ENCODE measurements at regions not wholly inside any gene's neighbourhood (a gene's known extent, or its start where the extent isn't known, plus 50 kb on each side); places are given as distances from the start of the nearest gene placed in this dataset.

- no peaks in the 10 kb centered on the region for H3K79me2 ChIP-seq (replicated peaks; ENCODE audit: insufficient read depth, low read length)
These were observed 50.2 kb upstream of the CPNE4 start for GRCh38 chr3:132084982-132085381.

GRCh38 chr3:132087356-132087755 lies 52.5 kb upstream of the CPNE4 start:
- H3K27me3 ChIP-seq (ENCODE audit: insufficient read depth, low read depth, low read length), result no peaks in the 10 kb centered on the region
- no peak overlapping the region for H3K4me3 ChIP-seq (ENCODE audit: low read length)
- no peaks in the 10 kb centered on the region for H3K9me2 ChIP-seq (ENCODE audit: insufficient read depth, low read length)
- no peaks in the 10 kb centered on the region for H3K36me3 ChIP-seq (ENCODE audit: insufficient read depth, low read length)
- H3K27ac ChIP-seq (ENCODE audit: low read length), result no peak overlapping the region
- no peak overlapping the region for H2AFZ ChIP-seq (ENCODE audit: low read depth, low read length)
- no peaks in the 10 kb centered on the region for H3K9me3 ChIP-seq (ENCODE audit: low read length)
- no peaks in the 10 kb centered on the region for H3F3A ChIP-seq (ENCODE audit: insufficient read depth, low read length, poor library complexity, severe bottlenecking)
- H3K79me2 ChIP-seq (replicated peaks; ENCODE audit: insufficient read depth, low read length), result no peaks in the 10 kb centered on the region
- no peak overlapping the region for H3K9ac ChIP-seq (ENCODE audit: low read length)
- no peak overlapping the region for H3K4me2 ChIP-seq (ENCODE audit: low read length)
- H4K20me1 ChIP-seq (ENCODE audit: insufficient read depth), result no peaks in the 10 kb centered on the region
- no peak for TF ChIP-seq MXI1 (conservative IDR thresholded peaks at IDR 0.05; ENCODE audit: poor library complexity, severe bottlenecking)
- no peak for TF ChIP-seq POLR2AphosphoS5 (IDR thresholded peaks at IDR 0.05)
- TF ChIP-seq CTCF (IDR thresholded peaks at IDR 0.05; ENCODE audit: poor library complexity, severe bottlenecking), result no peak
- TF ChIP-seq REST (IDR thresholded peaks at IDR 0.05; ENCODE audit: borderline replicate concordance), result no peak
- no peak for TF ChIP-seq SMC3 (conservative IDR thresholded peaks at IDR 0.05; ENCODE audit: poor library complexity)
- TF ChIP-seq EZH2 (IDR thresholded peaks at IDR 0.05; ENCODE audit: borderline replicate concordance, insufficient read depth, low read length, poor library complexity, severe bottlenecking), result no peak
- no peak for TF ChIP-seq RAD21 (conservative IDR thresholded peaks at IDR 0.05)

More at GRCh38 chr3:132084982-132085381, 50.2 kb upstream of the CPNE4 start:
- Histone ChIP-seq H3F3A (ENCODE audit: insufficient read depth, low read length, poor library complexity, severe bottlenecking) (no peaks in the 10 kb centered on the region), H3K9me2 (ENCODE audit: insufficient read depth, low read length) (no peaks in the 10 kb centered on the region), H3K9me3 (ENCODE audit: low read length) (no peaks in the 10 kb centered on the region), H3K27ac (ENCODE audit: low read length) (no peak overlapping the region), H4K20me1 (ENCODE audit: insufficient read depth) (no peaks in the 10 kb centered on the region), H3K9ac (ENCODE audit: low read length) (no peak overlapping the region), H3K36me3 (ENCODE audit: insufficient read depth, low read length) (no peaks in the 10 kb centered on the region), H3K4me3 (ENCODE audit: low read length) (no peak overlapping the region), H3K4me2 (ENCODE audit: low read length) (no peak overlapping the region), H2AFZ (ENCODE audit: low read depth, low read length) (no peak overlapping the region), H3K27me3 (ENCODE audit: insufficient read depth, low read depth, low read length) (no peaks in the 10 kb centered on the region)
- no peak for TF ChIP-seq REST (IDR thresholded peaks at IDR 0.05; ENCODE audit: borderline replicate concordance)
- no peak for TF ChIP-seq EZH2 (IDR thresholded peaks at IDR 0.05; ENCODE audit: borderline replicate concordance, insufficient read depth, low read length, poor library complexity, severe bottlenecking)
- no peak for TF ChIP-seq SMC3 (conservative IDR thresholded peaks at IDR 0.05; ENCODE audit: poor library complexity)
- no peak for TF ChIP-seq MXI1 (conservative IDR thresholded peaks at IDR 0.05; ENCODE audit: poor library complexity, severe bottlenecking)
- TF ChIP-seq CTCF (IDR thresholded peaks at IDR 0.05; ENCODE audit: poor library complexity, severe bottlenecking), result no peak
- TF ChIP-seq POLR2AphosphoS5 (IDR thresholded peaks at IDR 0.05), result no peak
- no peak for TF ChIP-seq RAD21 (conservative IDR thresholded peaks at IDR 0.05)
- no peak for TF ChIP-seq EP300 (conservative IDR thresholded peaks at IDR 0.05; ENCODE audit: poor library complexity, severe bottlenecking)
- no peak for TF ChIP-seq TAF1 (IDR thresholded peaks at IDR 0.05; ENCODE audit: low read depth)

All from neural cell (in vitro differentiated cells).